Activated B cell treated with CpG ODN at 0.5 μM for 24 hours (primary cell): ENCODE measurements at regions not wholly inside any gene's neighbourhood (a gene's known extent, or its start where the extent isn't known, plus 50 kb on each side); places are given as distances from the start of the nearest gene placed in this dataset.

Experiments
- ATAC-seq: fragments of 200-7000 bp; cut with Tn5 transposase; one replicate; pipeline ENCODE4 v1.10.0; 2021; ENCODE audit warnings: low read depth, mild to moderate bottlenecking, moderate library complexity
- CTCF ChIA-PET: fragments of 350-600 bp; sonication (Branson Sonifier 250); formaldehyde crosslinking; loops from one replicate; lab custom pipeline; 2021; ENCODE audit warnings: antibody characterized with exemption; lab: Charles Lee
- POLR2A ChIA-PET: fragments of 350-600 bp; sonication (Branson Sonifier 250); formaldehyde crosslinking; loops from one replicate; lab custom pipeline; 2021; ENCODE audit warnings: antibody characterized with exemption; lab: Charles Lee
- DNase-seq: peaks from one replicate; pipeline ENCODE4 v3.0.0; 2022
- H3K27ac Mint-ChIP-seq: one replicate; pipeline ENCODE4 v1.8.0; 2020; ENCODE audit warnings: mixed read lengths
- H3K27me3 Mint-ChIP-seq: one replicate; pipeline ENCODE4 v1.8.0; 2021; ENCODE audit warnings: mixed read lengths
- H3K36me3 Mint-ChIP-seq: one replicate; pipeline ENCODE4 v1.8.0; 2021; ENCODE audit warnings: low read depth, mixed read lengths
- H3K4me1 Mint-ChIP-seq: one replicate; pipeline ENCODE4 v1.8.0; 2021; ENCODE audit warnings: mixed read lengths
- H3K4me3 Mint-ChIP-seq: one replicate; pipeline ENCODE4 v1.8.0; 2020; ENCODE audit warnings: mild to moderate bottlenecking, mixed read lengths
- H3K9me3 Mint-ChIP-seq: one replicate; pipeline ENCODE4 v1.8.0; 2020; ENCODE audit warnings: mixed read lengths
- intact Hi-C: fragments of 100-400 bp; cut with micrococcal nuclease; formaldehyde crosslinking; loops from one replicate; pipeline ENCODE4 v1.15.1; 2024
- TF ChIP-seq, protein P1 (sequence below): fragments of 200-600 bp; IDR thresholded peaks from one replicate; pipeline ENCODE4 v1.8.0; 2022; ENCODE audit warnings: antibody characterized with exemption, mild to moderate bottlenecking

DNA sequence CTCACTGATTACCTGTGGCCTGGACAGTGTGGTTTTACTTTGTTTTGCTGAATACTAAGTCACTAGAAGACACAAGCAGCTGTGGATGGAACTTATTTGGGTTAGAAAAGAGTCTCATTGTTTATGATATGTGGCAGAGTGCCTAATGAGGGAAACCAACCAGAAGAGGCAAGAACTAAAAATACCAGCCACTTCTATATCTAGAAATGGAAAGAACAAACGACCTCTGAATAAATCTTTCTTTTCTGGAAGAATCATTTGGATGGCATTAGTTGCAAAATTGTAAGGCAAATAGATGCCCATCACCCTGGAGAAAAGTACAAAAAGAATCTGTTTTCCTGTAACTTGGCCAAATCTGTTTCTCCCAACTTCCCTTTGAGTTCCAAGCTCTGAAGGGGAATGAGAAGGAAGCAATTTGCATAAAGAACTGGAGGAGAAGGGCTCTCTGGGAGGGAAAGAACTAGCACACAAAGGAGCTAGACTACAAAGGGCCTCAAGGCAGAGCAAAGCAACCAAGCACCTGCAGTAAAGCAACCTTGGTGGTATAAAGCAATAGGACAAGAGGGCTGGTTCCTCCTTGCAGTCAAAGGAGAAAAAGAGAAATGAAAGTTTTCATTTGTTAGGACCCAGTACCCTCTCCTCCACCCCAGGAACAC lies 455.4 kb downstream of the CAAP1 start:
- Mint-ChIP-seq H3K9me3 (peaks cover 5% of the 10 kb centered on the region), H3K4me1 (no peaks in the 10 kb centered on the region), H3K27ac (no peak overlapping the region), H3K4me3 (no peak overlapping the region), H3K27me3 (no peaks in the 10 kb centered on the region), H3K36me3 (no peaks in the 10 kb centered on the region)
- POLR2A ChIA-PET = no interaction called here
- ATAC-seq = no peak
- TF ChIP-seq, protein P1, sequence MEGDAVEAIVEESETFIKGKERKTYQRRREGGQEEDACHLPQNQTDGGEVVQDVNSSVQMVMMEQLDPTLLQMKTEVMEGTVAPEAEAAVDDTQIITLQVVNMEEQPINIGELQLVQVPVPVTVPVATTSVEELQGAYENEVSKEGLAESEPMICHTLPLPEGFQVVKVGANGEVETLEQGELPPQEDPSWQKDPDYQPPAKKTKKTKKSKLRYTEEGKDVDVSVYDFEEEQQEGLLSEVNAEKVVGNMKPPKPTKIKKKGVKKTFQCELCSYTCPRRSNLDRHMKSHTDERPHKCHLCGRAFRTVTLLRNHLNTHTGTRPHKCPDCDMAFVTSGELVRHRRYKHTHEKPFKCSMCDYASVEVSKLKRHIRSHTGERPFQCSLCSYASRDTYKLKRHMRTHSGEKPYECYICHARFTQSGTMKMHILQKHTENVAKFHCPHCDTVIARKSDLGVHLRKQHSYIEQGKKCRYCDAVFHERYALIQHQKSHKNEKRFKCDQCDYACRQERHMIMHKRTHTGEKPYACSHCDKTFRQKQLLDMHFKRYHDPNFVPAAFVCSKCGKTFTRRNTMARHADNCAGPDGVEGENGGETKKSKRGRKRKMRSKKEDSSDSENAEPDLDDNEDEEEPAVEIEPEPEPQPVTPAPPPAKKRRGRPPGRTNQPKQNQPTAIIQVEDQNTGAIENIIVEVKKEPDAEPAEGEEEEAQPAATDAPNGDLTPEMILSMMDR = no peak
- CTCF ChIA-PET = no interaction called here
- no peak for DNase-seq
- intact Hi-C loops = no loop called here

DNA sequence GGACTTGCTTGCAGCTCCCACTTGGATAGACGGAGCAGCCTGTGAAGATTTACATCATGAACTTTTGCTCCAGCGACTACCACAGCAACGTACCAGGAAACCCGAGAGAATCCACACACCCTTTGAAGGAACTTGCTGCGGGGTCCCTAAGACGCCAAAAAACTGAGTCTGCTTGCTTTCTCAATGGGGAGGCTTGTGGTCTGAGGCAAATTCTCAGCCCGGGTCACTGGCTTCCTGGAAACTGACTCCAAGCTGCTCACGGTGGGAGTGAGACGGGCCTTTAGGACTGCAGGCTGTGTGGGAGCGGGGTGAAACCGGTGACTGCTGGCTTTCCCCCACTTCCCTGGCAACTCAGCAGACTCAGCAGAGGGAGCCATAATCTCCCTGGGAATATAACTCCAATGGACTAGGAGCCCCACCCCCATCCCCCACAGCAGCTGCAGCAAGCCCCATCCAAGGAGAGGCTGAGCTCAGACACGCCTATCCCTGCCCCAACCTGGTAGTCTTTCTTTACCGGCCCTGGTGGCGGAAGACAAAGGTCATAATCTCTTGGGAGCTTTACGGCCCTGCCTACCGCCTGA lies 466.0 kb downstream of the CAAP1 start:
- Mint-ChIP-seq H3K4me1 (no peaks in the 10 kb centered on the region), H3K9me3 (peaks cover 2% of the 10 kb centered on the region), H3K27me3 (no peaks in the 10 kb centered on the region), H3K4me3 (no peak overlapping the region), H3K36me3 (no peaks in the 10 kb centered on the region), H3K27ac (no peak overlapping the region)
- TF ChIP-seq, protein P1 = no peak
- POLR2A ChIA-PET = no interaction called here
- DNase-seq (no peak), ATAC-seq (no peak)
- CTCF ChIA-PET = no interaction called here
- intact Hi-C loops = no loop called here

DNA sequence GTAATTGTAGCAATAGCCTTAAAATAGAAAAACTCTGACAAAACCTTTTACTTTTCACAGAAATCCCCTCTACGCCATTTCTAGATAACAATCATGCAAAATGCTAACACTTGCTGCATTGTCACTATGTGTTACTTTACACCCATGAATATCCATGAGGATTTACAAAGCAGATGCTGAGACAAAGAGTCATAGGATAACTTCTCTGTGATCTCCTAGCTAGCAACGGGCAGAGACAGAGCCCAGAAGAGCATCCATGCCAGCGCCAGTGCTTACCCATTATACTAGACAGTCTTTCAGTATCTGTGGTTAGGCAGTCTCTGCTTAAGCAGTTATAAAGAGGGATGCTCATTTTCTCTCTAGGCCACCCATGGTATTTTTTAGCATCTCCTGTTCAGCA lies 474.1 kb downstream of the CAAP1 start:
- no peaks in the 10 kb centered on the region for H3K9me3 Mint-ChIP-seq
- intact Hi-C loops = no loop called here
- no peaks in the 10 kb centered on the region for H3K36me3 Mint-ChIP-seq
- ChIA-PET POLR2A (no interaction called here), CTCF (no interaction called here)
- no peak for ATAC-seq
- TF ChIP-seq, protein P1 = no peak
- no peak overlapping the region for H3K4me3 Mint-ChIP-seq
- no peak for DNase-seq
- H3K27ac Mint-ChIP-seq = no peak overlapping the region
- no peaks in the 10 kb centered on the region for H3K4me1 Mint-ChIP-seq
- no peaks in the 10 kb centered on the region for H3K27me3 Mint-ChIP-seq

GRCh38 chr9:26415528-26415927 lies 477.1 kb downstream of the CAAP1 start:
- CTCF ChIA-PET = no interaction called here
- POLR2A ChIA-PET = no interaction called here
- Mint-ChIP-seq H3K27me3 (no peaks in the 10 kb centered on the region), H3K36me3 (no peaks in the 10 kb centered on the region), H3K27ac (no peak overlapping the region), H3K4me1 (no peaks in the 10 kb centered on the region), H3K9me3 (no peaks in the 10 kb centered on the region), H3K4me3 (no peak overlapping the region)
- ATAC-seq (no peak), DNase-seq (no peak)
- intact Hi-C loops = no loop called here
- TF ChIP-seq, protein P1 = no peak

GRCh38 chr9:26413611-26414010 lies 479.0 kb downstream of the CAAP1 start:
- TF ChIP-seq, protein P1 = no peak
- intact Hi-C loops = no loop called here
- POLR2A ChIA-PET = no interaction called here
- Mint-ChIP-seq H3K4me1 (no peaks in the 10 kb centered on the region), H3K27me3 (no peaks in the 10 kb centered on the region), H3K27ac (no peak overlapping the region), H3K4me3 (no peak overlapping the region), H3K9me3 (peaks cover under 1% of the 10 kb centered on the region), H3K36me3 (no peaks in the 10 kb centered on the region)
- no peak for DNase-seq
- ATAC-seq = no peak
- CTCF ChIA-PET = no interaction called here
